ENCODE measurements at regions not wholly inside any gene's neighbourhood (a gene's known extent, or its start where the extent isn't known, plus 50 kb on each side); places are given as distances from the start of the nearest gene placed in this dataset.

DNA sequence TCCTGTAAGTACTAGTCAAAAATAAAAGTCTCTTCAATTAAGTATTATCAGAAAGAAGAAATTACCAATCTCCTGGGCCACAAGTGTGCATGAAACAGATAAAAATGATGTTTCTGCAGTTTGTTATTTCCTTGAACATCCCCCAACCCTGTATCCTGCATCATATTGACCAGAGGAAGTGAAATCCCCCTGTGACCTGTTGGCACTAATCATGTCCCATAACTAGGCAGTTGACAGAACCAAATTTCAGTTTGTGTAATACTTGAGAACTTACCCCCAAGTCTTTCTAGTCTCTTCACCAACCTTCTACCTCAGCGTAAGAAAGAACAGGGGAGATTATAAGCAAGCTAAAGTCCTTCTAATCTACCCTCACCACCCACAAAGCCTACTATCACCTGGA lies 368.2 kb upstream of the PDE4D start (continued):
- TF ChIP-seq, protein P1, sequence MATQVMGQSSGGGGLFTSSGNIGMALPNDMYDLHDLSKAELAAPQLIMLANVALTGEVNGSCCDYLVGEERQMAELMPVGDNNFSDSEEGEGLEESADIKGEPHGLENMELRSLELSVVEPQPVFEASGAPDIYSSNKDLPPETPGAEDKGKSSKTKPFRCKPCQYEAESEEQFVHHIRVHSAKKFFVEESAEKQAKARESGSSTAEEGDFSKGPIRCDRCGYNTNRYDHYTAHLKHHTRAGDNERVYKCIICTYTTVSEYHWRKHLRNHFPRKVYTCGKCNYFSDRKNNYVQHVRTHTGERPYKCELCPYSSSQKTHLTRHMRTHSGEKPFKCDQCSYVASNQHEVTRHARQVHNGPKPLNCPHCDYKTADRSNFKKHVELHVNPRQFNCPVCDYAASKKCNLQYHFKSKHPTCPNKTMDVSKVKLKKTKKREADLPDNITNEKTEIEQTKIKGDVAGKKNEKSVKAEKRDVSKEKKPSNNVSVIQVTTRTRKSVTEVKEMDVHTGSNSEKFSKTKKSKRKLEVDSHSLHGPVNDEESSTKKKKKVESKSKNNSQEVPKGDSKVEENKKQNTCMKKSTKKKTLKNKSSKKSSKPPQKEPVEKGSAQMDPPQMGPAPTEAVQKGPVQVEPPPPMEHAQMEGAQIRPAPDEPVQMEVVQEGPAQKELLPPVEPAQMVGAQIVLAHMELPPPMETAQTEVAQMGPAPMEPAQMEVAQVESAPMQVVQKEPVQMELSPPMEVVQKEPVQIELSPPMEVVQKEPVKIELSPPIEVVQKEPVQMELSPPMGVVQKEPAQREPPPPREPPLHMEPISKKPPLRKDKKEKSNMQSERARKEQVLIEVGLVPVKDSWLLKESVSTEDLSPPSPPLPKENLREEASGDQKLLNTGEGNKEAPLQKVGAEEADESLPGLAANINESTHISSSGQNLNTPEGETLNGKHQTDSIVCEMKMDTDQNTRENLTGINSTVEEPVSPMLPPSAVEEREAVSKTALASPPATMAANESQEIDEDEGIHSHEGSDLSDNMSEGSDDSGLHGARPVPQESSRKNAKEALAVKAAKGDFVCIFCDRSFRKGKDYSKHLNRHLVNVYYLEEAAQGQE (IDR thresholded peaks at IDR 0.05), result no peak
- TF ChIP-seq, protein P2, sequence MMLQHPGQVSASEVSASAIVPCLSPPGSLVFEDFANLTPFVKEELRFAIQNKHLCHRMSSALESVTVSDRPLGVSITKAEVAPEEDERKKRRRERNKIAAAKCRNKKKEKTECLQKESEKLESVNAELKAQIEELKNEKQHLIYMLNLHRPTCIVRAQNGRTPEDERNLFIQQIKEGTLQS (IDR thresholded peaks at IDR 0.05), result no peak

DNA sequence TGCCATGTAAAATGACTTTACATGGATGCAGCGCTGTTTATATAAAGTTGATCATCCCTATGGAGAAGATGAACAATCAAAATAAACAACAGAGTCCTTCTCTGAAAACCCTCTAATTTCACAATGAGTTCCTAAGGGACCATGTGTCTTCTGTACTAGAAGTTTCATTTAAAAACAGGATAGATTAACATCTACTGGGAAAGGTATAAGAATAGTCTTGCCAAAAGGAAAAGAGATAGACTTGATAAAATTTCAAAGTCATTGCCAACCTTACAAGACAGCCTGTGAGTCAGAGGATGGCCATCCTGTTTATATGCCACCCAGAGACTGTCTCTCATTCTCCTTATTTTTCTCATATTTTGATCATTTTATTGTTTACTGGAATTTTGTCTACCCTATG lies 367.1 kb upstream of the PDE4D start:
- 97% methylated on average over 1 of the region's 1 CpG for WGBS
- TF ChIP-seq YY1 (IDR thresholded peaks at IDR 0.05) (no peak), FOXA1 (IDR thresholded peaks at IDR 0.05) (no peak), HNF4A (conservative IDR thresholded peaks at IDR 0.05) (no peak), FOXA2 (IDR thresholded peaks at IDR 0.05) (no peak), NR2F2 (IDR thresholded peaks at IDR 0.05) (no peak), SP1 (IDR thresholded peaks at IDR 0.05) (no peak), EGR1 (IDR thresholded peaks at IDR 0.05; ENCODE audit: low read depth in 2 of 2) (no peak), RAD21 (IDR thresholded peaks at IDR 0.05) (no peak), HNF4G (IDR thresholded peaks at IDR 0.05) (no peak), RXRA (IDR thresholded peaks at IDR 0.05) (no peak), GABPA (IDR thresholded peaks at IDR 0.05 in 1 of 2, conservative IDR thresholded peaks at IDR 0.05 in 1 of 2) (no peak), TAF1 (conservative IDR thresholded peaks at IDR 0.05) (no peak)
- TF ChIP-seq, protein P1 (IDR thresholded peaks at IDR 0.05), result no peak
- TF ChIP-seq, protein P3, sequence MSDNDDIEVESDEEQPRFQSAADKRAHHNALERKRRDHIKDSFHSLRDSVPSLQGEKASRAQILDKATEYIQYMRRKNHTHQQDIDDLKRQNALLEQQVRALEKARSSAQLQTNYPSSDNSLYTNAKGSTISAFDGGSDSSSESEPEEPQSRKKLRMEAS (IDR thresholded peaks at IDR 0.05), result no peak
- TF ChIP-seq, protein P4, sequence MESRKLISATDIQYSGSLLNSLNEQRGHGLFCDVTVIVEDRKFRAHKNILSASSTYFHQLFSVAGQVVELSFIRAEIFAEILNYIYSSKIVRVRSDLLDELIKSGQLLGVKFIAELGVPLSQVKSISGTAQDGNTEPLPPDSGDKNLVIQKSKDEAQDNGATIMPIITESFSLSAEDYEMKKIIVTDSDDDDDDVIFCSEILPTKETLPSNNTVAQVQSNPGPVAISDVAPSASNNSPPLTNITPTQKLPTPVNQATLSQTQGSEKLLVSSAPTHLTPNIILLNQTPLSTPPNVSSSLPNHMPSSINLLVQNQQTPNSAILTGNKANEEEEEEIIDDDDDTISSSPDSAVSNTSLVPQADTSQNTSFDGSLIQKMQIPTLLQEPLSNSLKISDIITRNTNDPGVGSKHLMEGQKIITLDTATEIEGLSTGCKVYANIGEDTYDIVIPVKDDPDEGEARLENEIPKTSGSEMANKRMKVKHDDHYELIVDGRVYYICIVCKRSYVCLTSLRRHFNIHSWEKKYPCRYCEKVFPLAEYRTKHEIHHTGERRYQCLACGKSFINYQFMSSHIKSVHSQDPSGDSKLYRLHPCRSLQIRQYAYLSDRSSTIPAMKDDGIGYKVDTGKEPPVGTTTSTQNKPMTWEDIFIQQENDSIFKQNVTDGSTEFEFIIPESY (IDR thresholded peaks at IDR 0.05), result no peak
- TF ChIP-seq, protein P2 (IDR thresholded peaks at IDR 0.05), result no peak
- TF ChIP-seq, protein P5, sequence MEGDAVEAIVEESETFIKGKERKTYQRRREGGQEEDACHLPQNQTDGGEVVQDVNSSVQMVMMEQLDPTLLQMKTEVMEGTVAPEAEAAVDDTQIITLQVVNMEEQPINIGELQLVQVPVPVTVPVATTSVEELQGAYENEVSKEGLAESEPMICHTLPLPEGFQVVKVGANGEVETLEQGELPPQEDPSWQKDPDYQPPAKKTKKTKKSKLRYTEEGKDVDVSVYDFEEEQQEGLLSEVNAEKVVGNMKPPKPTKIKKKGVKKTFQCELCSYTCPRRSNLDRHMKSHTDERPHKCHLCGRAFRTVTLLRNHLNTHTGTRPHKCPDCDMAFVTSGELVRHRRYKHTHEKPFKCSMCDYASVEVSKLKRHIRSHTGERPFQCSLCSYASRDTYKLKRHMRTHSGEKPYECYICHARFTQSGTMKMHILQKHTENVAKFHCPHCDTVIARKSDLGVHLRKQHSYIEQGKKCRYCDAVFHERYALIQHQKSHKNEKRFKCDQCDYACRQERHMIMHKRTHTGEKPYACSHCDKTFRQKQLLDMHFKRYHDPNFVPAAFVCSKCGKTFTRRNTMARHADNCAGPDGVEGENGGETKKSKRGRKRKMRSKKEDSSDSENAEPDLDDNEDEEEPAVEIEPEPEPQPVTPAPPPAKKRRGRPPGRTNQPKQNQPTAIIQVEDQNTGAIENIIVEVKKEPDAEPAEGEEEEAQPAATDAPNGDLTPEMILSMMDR (IDR thresholded peaks at IDR 0.05; ENCODE audit: low read depth, low read length, missing input control), result no peak
- Histone ChIP-seq H3K36me3 (ENCODE audit: control insufficient read depth in 4 of 4, insufficient read depth in 3 of 4, low read depth in 1 of 4, low read length in 3 of 4) (no peaks in the 10 kb centered on the region), H3K9me3 (ENCODE audit: control insufficient read depth in 4 of 4, low read length in 3 of 4) (no peaks in the 10 kb centered on the region), H3K27ac (ENCODE audit: low read depth in 1 of 2, low read length in 2 of 2) (no peak overlapping the region), H3K4me3 (ENCODE audit: low read depth in 1 of 3, low read length in 3 of 3) (no peak overlapping the region), H3K4me1 (ENCODE audit: control insufficient read depth in 4 of 4, insufficient read depth in 4 of 4, low read length in 3 of 4) (no peaks in the 10 kb centered on the region), H3K9ac (ENCODE audit: low read depth in 1 of 2, low read length in 2 of 2) (no peak overlapping the region), H3K27me3 (ENCODE audit: control insufficient read depth in 4 of 4, insufficient read depth in 4 of 4, low read length in 3 of 4) (peaks cover 0 to 2% (median 0%) of the 10 kb centered on the region in 4 donors)
- no peak for DNase-seq (ENCODE audit: low spot score)

Measured in liver (tissue), 8 donors.